RKO (cell line): ENCODE measurements at regions not wholly inside any gene's neighbourhood (a gene's known extent, or its start where the extent isn't known, plus 50 kb on each side); places are given as distances from the start of the nearest gene placed in this dataset.
"Not testable (repeated sequence)": the region's sequence is repeated elsewhere in the genome, so short reads cannot be mapped to it uniquely, and the experiment has no call there.

Experiments
- DNase-seq: peaks from one replicate; pipeline ENCODE4 v3.0.0-alpha.2; 2016; ENCODE audit warnings: low spot score

GRCh38 chr9:119917175-119917574 lies 547.9 kb upstream of the BRINP1 start:
- no peak for DNase-seq

- DNase-seq, result no peak
Observed at GRCh38 chr9:119907056-119907455, 537.8 kb upstream of the BRINP1 start.

- DNase-seq, result no peak
Observed at GRCh38 chr9:119905724-119906123, 536.5 kb upstream of the BRINP1 start.

- no peak for DNase-seq
Observed at GRCh38 chr9:119903851-119904250, 534.6 kb upstream of the BRINP1 start.

GRCh38 chr9:119902611-119903010 lies 533.4 kb upstream of the BRINP1 start:
- no peak for DNase-seq

- DNase-seq, result no peak
Observed at GRCh38 chr9:119898316-119898715, 529.1 kb upstream of the BRINP1 start.

GRCh38 chr9:119884438-119884837 lies 515.2 kb upstream of the BRINP1 start:
- no peak for DNase-seq

GRCh38 chr9:119881898-119882297 lies 512.7 kb upstream of the BRINP1 start:
- DNase-seq, result no peak

- DNase-seq, result no peak
Observed at GRCh38 chr9:119880361-119880760, 511.1 kb upstream of the BRINP1 start.

GRCh38 chr9:119877306-119877705 lies 508.1 kb upstream of the BRINP1 start:
- no peak for DNase-seq

GRCh38 chr9:119873877-119874276 lies 504.6 kb upstream of the BRINP1 start:
- DNase-seq, result no peak

- DNase-seq, result not testable (repeated sequence)
Observed at GRCh38 chr9:119870251-119870650, 501.0 kb upstream of the BRINP1 start.

- no peak for DNase-seq
Observed at GRCh38 chr9:119868694-119869093, 499.5 kb upstream of the BRINP1 start.

- DNase-seq, result no peak
Observed at GRCh38 chr9:119861842-119862241, 492.6 kb upstream of the BRINP1 start.

- no peak for DNase-seq
Observed at GRCh38 chr9:119859128-119859527, 489.9 kb upstream of the BRINP1 start.

GRCh38 chr9:119853126-119853525 lies 483.9 kb upstream of the BRINP1 start:
- DNase-seq, result no peak

- DNase-seq, result no peak
Observed at GRCh38 chr9:119852390-119852789, 483.2 kb upstream of the BRINP1 start.

GRCh38 chr9:119844431-119844830 lies 475.2 kb upstream of the BRINP1 start:
- DNase-seq, result no peak

- no peak for DNase-seq
Observed at GRCh38 chr9:119841016-119841415, 471.8 kb upstream of the BRINP1 start.

GRCh38 chr9:119839888-119840287 lies 470.7 kb upstream of the BRINP1 start:
- DNase-seq, result no peak

- DNase-seq, result no peak
Observed at GRCh38 chr9:119838210-119838609, 469.0 kb upstream of the BRINP1 start.

- no peak for DNase-seq
Observed at GRCh38 chr9:119836036-119836435, 466.8 kb upstream of the BRINP1 start.

- no peak for DNase-seq
Observed at GRCh38 chr9:119834064-119834620, 464.9 kb upstream of the BRINP1 start.

GRCh38 chr9:119831309-119831708 lies 462.1 kb upstream of the BRINP1 start:
- DNase-seq, result no peak

- DNase-seq, result no peak
Observed at GRCh38 chr9:119829748-119830147, 460.5 kb upstream of the BRINP1 start.
